Hematopoietic multipotent progenitor cell treated with erythropoietin and hydrocortisone succinate and interleukin-3 and kit ligand, for 6 days (in vitro differentiated cells): ENCODE measurements at regions not wholly inside any gene's neighbourhood (a gene's known extent, or its start where the extent isn't known, plus 50 kb on each side); places are given as distances from the start of the nearest gene placed in this dataset.

Experiments used
- DNase-seq: peaks from one replicate; pipeline ENCODE4 v3.0.0-alpha.2; 2015

DNA sequence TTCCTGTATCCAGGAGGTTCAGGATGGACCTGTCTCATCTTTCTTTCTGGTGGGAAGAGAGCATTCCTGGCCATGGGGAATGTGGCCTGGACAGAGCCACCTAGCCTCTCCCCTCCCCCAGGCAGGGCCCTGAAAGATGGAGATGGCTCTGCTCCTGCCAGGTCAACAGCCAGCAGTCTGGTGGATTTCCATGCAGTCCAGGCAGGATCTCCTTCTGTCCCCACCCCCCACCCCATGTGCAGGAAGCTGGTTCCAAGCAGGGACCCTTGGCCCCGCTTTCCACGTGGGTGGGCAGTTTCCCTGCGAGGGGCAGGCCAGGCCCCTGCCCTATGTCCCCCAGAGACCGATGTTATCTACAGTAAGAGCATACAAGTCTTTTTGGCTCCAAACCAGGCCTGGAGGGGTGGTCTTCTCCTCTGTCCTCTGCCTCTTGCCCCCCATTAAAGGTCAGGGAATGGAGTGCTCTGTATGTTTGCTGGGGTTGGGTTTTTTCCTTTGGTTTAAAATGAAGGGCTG, 240.5 kb downstream of the SEC14L1 start:
- no peak for DNase-seq

DNA sequence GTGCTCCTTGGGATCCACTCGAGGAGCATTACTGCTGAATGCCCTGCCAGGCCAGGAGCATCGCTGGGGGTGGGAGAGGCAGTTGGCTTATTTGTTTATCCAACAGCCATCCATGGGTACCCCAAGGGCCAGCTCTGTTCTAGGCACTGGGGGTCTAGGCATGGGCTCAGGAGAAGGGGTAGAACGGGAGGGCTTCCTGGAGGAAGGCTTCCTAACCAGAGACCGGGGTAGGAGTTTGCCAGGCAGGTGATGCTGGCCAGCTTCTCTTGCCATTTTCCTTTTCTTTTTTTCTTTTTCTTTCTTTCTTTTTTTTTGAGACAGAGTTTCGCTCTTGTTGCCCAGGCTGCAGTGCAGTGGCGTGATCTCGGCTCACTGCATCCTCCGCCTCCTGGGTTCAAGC, 241.0 kb downstream of the SEC14L1 start:
- DNase-seq = no peak

DNA sequence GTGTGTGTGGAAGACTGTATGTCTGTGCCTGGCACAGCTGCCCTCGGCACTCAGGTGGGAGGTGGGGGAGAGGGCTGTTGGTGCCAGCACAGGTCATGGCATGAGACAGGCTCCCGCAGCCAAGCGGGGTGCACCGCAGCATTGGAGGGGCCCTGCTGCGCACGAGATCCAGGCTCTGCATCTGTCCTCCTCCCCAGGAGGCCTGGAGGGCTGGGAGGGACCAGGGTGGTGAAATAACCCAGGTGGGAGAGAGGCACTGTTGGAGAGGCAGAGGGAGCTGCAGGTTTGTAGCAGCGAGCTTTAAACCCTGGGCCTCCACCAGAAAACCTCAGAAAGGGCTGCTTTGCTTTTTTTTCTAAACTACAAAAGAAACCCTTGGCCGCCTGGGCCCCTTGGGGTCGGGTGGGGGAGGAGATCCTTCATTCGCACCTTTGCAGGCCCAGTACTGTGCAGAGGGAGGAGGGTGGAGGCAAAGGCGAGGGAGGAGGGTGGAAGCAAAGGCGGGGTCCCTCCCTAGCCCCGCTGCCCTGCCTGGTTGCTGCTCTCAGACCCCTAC, 241.7 kb downstream of the SEC14L1 start:
- DNase-seq = no peak

DNA sequence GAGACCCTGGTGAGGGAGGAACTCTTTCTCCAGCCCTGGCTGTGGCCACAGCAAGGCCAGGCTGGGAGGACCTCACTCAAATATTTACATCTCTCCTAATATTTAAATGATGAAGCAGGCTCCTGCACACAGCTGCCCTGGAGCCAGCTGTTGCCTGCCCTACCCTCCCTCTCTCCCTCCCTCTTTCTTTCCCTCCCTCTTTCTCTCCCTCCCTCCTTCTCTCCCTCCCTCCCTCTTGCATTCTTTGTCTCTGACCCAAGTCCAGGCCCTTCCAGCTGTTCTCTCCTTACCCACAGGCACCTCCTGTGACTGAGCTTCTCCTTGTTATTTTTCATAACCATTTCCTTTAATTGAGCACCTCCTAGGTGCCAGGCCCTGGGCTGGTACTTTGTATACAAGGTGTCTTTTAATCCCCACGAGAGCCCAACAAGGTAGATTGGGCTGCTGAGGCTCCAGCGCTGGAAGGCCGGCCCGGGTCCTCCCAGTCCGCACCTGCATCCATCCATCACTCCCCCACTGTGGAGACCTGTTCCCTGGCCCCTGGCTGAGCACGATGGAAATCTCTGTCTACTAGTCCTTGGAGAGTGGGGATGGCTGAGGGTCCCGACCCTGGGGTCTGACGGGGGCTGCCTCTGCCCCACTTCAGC, 242.3 kb downstream of the SEC14L1 start:
- no peak for DNase-seq

DNA sequence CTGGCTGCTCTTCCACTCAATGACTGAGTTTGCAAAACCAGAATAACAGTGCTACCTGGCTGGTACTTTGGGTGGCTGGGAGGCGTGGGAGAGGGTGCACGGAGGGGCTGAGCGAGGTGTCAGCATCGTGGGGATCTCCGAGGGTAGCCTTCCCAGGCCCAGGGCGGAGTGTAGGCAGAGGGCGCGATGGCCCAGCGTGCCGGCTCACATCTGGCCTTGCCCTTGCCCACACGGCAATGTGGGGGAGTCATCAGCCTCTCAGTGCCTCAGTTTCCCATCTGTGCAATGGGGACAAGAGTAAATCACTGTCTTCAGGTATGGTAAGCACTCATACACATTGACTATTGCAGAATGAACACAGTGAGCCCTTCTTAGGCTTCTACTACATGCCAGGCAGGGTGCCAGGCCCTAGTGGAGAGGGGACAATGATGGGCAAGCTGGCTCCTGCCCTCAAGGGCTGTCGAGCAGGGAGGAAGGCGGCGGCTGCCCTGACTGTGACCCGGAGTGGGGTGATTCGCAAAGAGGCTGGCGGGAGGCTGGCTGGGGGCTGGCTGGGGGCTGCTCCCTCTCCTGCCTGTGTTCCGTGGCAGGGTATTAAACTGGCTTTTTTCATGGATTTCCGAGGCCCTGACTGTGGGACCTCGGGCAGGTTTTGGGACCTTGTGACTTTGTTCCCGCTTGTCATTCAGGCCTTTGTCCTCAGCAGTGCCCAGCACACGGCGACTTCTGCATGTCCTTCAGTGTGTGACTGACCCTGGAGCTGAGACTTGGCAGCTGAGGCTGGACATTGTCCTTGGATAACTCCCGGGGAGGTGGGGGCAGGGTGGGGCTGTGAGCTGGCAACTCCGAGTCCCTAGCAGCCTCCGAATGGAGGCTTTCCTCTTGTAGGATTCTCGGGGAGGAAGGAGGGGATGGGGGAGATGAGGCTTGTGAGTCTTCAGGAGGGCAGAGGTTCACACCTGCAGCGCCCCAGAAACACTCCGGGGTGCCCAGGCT, 243.1 kb downstream of the SEC14L1 start:
- no peak for DNase-seq

DNA sequence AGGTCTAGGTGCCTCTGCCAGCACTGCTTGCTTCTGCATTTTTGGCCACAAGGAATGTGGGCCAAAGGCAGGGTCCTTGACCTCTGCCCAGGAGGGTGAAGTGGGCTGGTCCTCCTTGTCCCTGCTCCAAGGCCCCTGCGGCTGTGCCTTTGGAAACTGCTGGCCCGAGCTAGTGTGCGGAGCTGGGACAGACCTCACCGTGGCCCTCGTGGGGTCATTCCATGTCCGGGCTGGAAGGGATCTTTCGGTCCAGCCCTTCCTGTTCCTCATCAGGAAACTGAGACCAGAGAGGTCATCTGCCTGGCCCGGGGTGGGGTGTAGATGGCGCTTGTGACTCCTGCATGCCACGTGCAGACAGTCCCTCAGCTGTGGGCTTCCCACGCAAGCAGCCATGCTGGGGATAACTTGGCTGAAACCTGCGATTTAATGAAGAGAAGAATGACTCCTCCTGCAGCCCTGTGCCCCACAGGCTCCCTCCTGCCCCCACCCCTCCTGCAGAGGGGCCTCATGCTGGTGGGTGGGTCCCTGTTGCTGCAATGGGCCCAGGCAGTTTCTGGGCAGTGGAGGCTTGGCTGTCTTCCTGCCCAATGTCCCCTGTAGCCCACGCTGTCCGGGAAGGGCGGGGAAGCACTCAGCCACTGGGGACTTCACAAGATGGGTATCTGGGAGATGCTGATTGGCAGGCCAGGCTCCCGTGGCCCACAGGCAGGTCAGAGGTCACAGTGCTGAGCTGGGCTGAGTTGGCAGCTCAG, 245.2 kb downstream of the SEC14L1 start:
- no peak for DNase-seq

DNA sequence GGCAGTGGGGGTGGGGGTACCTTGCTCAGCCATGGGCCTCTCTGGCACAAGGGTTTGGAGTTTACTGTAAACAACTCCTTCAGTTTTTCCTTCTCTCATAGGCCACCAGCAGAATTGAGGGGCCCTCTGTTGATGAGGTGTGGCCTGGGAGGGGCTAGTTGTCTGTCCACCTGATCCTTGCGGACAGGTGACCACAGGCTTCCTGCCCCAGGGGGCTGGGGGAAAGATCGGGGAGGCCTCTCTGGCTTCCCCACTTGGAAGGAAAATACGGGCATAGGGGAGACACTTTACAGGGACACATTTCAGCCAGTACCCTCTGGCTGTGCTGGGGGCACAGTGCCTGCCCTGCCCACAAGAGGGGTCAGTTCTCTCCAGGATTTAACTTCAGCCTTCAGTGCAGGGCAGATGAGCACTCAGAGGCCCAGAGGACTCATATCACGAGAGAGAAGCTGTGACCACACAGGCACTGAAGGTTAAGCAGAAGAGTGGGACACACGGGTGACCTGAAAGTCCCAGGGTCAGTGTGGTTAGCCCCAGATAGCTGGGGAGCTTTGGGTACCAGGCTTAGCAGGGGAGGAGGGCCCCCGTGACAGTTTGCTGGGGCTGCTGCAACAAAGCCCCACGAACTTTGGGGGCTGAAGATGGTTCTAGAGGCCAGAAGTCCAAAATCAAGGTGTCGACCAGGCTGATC, 245.9 kb downstream of the SEC14L1 start:
- no peak for DNase-seq

DNA sequence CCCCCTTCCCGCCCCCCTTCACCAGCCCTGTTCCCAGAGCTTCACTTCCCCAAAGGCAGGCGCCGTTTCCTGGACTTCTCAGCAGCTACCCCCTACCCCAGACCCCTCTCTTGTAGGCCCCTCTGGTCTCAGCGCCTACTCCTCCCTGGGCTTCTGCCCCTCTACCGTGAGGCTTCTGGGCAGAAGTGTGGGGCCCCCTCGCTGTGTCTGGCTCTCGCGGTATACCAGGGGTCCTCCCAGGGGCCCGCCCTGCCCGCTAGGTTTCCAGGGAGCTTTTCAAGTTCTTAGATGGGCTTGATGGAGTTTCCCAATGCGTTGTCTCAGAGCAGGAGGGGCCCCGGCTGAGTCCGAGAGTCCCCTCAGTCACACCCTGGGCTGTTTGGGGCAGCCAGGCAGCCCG, 247.1 kb downstream of the SEC14L1 start:
- no peak for DNase-seq

DNA sequence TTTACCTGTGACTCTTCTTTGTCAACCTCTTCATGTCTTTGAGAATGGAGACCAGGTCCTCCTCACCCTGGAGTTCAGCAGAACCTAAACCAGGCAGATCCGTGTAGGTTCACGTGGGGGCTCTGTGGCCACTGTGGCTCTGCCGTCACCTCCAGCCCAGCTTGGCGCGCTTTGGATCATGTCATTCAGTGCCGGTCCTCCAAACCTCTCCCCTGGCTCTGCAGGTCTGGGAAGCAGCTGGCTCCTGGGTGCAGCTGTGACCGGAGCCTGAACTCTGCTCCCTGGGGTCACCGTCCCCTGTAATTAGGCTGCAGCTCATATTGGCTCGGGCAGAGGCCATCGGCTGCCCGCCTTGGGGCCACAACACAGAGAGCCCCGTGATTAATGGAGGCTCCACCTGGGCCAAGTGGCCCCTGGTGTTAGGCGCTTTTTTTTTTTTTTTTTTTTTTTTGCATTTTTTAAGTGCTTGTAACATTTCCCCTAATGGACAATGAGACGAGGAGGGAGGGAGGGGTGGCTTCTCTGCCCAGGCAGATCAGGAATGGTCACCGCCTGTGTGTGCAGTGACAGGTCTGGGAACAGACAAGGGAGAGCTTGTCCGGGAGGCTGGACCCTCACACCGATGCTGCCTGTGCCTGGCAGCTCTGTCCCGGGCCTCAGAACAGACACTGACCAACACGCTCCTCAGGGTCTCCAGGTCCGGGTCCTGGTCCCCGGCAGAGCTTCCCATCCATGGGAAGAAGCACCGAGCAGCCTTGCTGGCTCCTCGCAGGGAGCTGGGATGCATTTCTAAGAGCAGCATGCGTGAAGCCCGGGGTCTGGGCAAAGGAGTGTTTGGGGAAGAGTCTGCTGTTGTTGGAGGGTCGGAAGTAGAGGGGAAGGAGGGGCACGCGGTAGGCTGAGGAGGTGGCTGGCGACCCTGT, 247.9 kb downstream of the SEC14L1 start:
- no peak for DNase-seq

DNA sequence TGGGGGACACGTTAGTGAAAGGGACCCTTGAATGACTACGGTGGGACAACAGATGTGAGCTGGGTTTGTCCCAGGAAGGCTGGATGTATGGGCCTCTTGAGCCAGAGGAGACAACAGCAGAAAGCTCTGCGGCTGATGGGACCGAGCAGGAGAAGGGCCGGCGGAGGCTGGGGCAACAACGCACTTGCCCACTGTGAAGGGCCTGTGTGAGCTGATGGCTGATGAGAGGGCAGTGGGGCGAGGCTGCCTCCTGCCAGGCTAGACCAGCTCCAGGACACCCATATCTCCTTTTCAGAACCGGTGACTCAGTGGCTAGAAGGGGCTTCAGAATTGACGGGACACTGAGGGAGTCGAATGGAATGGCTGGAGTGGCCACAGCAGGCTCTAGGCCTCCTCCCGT, 250.1 kb downstream of the SEC14L1 start:
- DNase-seq = no peak

GRCh38 chr17:77391668-77392375, 251.1 kb downstream of the SEC14L1 start:
- DNase-seq = no peak

- no peak for DNase-seq
Observed at GRCh38 chr17:77392376-77393273, 251.9 kb downstream of the SEC14L1 start.

GRCh38 chr17:77393274-77393600, 252.5 kb downstream of the SEC14L1 start:
- DNase-seq = no peak

- no peak for DNase-seq
Observed at GRCh38 chr17:77393867-77394539, 253.2 kb downstream of the SEC14L1 start.

- DNase-seq = no peak
Observed at GRCh38 chr17:77394540-77395295, 253.9 kb downstream of the SEC14L1 start.

- DNase-seq = no peak
Observed at GRCh38 chr17:77395501-77396048, 254.8 kb downstream of the SEC14L1 start.

DNA sequence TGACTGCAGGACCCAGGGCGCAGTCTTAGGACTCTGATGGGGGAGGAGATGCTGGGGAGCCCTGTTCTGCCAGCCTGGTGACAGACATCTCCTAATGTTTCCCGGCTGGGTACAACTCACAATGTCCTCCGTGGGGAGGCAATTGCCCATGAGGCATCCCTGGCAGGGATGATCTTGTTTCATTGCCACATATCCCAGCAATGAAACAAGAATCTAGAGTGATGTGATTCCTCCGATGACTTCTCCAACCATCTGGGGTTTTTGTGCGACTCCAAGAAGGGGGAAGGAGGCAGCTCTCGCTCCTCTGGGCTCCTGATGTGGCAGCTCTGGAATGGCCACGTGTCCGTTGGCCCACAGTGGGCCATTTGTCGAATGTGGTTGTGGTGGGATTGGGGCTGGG, 255.8 kb downstream of the SEC14L1 start:
- no peak for DNase-seq

- no peak for DNase-seq
Observed at GRCh38 chr17:77398274-77398673, 257.5 kb downstream of the SEC14L1 start.
